Fibroblast of pulmonary artery (primary cell): ENCODE measurements at regions not wholly inside any gene's neighbourhood (a gene's known extent, or its start where the extent isn't known, plus 50 kb on each side); places are given as distances from the start of the nearest gene placed in this dataset.

Source experiments
- DNase-seq: peaks from one replicate; pipeline ENCODE4 v3.0.0-alpha.2; 2010; ENCODE audit warnings: low read depth
- H3K4me3 ChIP-seq: replicated peaks from 2 replicates; pipeline ENCODE4 v1.5.1; 2011; ENCODE audit warnings: low read depth, mild to moderate bottlenecking, control low read depth, low read length, moderate library complexity
- TF ChIP-seq, protein P1 (sequence below): IDR thresholded peaks from 2 replicates; pipeline ENCODE4 v1.5.1; 2011; ENCODE audit warnings: mild to moderate bottlenecking, control low read depth, low read length, inconsistent platforms; ENCODE audit errors: missing control alignments

GRCh38 chr2:45193581-45193980 is 184.3 kb upstream of the SIX2 start:
- DNase-seq: no peak
- TF ChIP-seq, protein P1, sequence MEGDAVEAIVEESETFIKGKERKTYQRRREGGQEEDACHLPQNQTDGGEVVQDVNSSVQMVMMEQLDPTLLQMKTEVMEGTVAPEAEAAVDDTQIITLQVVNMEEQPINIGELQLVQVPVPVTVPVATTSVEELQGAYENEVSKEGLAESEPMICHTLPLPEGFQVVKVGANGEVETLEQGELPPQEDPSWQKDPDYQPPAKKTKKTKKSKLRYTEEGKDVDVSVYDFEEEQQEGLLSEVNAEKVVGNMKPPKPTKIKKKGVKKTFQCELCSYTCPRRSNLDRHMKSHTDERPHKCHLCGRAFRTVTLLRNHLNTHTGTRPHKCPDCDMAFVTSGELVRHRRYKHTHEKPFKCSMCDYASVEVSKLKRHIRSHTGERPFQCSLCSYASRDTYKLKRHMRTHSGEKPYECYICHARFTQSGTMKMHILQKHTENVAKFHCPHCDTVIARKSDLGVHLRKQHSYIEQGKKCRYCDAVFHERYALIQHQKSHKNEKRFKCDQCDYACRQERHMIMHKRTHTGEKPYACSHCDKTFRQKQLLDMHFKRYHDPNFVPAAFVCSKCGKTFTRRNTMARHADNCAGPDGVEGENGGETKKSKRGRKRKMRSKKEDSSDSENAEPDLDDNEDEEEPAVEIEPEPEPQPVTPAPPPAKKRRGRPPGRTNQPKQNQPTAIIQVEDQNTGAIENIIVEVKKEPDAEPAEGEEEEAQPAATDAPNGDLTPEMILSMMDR: no peak
- H3K4me3 ChIP-seq: no peak overlapping the region

GRCh38 chr2:45192991-45193390 is 183.7 kb upstream of the SIX2 start:
- DNase-seq: no peak
- no peak overlapping the region for H3K4me3 ChIP-seq
- TF ChIP-seq, protein P1: no peak

GRCh38 chr2:45192481-45192880 is 183.2 kb upstream of the SIX2 start:
- H3K4me3 ChIP-seq: no peak overlapping the region
- TF ChIP-seq, protein P1: no peak

DNA sequence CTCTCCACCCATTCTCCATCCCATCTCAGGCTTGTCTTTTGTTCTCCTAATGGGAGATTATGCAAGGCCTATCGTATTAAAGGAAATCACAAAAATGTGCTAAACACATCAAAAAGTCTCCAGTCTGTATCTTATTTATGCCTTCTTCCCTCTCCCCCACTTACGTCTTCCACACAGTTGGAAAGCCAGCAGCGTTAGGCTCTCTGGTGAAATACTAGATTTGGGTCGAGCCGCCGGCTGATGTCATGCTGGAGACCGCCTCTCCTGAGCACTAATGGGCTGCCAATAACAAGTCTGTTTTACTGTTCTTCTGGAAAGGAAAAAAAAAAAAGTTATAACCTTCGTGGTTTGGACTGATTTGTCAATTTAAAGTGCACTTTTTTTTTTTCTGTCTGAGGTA is 182.7 kb upstream of the SIX2 start:
- H3K4me3 ChIP-seq: no peak overlapping the region
- TF ChIP-seq, protein P1: no peak
- DNase-seq: peak; percentile 57

More at GRCh38 chr2:45192481-45192880, 183.2 kb upstream of the SIX2 start:
- DNase-seq: no peak

DNA sequence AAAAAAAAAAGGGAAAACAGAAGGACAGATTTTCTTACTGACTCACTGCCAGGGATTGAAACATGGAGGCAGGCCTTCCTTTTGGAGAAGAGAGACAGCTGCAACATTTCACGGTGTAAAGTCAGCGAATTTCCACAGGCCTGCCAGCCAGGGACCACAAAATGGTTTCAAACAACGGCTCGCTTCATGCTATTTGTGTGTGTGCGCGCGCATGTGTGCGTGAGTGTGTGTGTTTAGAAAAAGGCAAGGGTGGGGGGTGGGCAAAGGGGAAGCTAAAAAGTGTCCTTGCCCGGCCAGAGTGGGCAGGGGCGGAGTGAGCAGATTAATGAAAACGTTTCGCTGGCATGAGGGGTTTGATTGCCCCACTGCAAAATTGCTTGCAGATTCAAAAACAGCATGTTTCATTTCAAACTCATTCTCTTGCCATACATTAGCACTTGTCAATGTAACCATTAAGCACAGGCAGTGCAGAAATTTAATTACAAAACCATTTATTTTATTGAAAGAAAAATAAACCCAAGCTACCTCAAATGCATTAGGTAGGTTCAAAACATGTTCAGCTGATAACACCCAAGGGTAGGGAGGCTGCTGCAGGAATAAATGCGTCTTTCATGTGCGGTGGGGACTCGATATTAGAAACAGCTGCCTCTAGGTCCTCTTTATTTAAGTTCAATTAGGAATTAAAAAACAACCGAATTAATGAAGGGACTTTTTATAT is 182.1 kb upstream of the SIX2 start:
- TF ChIP-seq, protein P1: no peak
- no peak overlapping the region for H3K4me3 ChIP-seq
- DNase-seq: peak; percentile 44

- peak; percentile 56 for DNase-seq
- no peak overlapping the region for H3K4me3 ChIP-seq
- TF ChIP-seq, protein P1: no peak
These were observed 181.3 kb upstream of the SIX2 start for GRCh38 chr2:45190481-45190942.

GRCh38 chr2:45184606-45185005 is 175.4 kb upstream of the SIX2 start:
- DNase-seq: peak; percentile 66
- TF ChIP-seq, protein P1: no peak
- H3K4me3 ChIP-seq: no peak overlapping the region
